GM04504 (cell line): ENCODE measurements at regions not wholly inside any gene's neighbourhood (a gene's known extent, or its start where the extent isn't known, plus 50 kb on each side); places are given as distances from the start of the nearest gene placed in this dataset.
"Not testable (repeated sequence)": the region's sequence is repeated elsewhere in the genome, so short reads cannot be mapped to it uniquely, and the experiment has no call there.

ENCODE experiments used
- DNase-seq: peaks from one replicate; pipeline ENCODE4 v3.0.0-alpha.2; 2012; ENCODE audit warnings: low read depth

DNA sequence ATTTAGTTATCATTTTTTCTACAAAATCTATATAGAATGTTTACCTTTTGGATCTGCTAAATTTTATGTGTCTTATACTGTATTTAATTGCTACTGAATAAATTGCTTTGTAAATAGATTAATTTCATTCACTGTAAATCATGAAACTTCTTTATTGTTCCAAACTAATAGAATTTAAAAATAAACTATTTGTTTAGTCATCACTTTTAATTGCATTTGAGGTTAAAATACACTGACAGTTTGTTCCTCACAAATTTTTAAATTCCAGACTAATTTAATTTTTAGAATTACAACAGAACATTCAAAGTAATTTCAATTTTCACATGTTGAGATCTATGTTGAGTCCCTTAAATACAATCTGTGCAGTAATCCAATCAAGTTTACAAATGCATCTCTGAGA, 1633.2 kb upstream of the NUDT12 start:
- DNase-seq: no peak

DNA sequence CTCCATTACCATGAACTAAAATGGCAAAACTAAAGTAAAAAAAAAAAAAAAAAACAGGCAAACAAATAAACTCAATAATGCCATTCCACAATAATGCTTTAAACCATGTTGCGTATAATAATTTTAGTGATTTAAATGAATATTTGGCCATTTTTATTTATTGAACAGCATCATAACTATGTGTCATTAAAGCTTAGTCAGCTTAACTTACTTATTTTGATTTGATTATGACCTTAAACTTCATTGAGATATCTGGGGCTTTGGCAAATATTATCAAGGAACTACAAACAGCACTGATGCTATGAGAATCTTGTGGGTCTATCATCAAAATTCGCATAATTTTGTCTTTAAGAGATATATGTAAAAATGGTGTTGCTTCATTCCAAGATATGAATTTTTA, 1610.3 kb upstream of the NUDT12 start:
- DNase-seq: no peak

GRCh38 chr5:105168806-105169205, 1606.2 kb upstream of the NUDT12 start:
- no peak for DNase-seq

DNA sequence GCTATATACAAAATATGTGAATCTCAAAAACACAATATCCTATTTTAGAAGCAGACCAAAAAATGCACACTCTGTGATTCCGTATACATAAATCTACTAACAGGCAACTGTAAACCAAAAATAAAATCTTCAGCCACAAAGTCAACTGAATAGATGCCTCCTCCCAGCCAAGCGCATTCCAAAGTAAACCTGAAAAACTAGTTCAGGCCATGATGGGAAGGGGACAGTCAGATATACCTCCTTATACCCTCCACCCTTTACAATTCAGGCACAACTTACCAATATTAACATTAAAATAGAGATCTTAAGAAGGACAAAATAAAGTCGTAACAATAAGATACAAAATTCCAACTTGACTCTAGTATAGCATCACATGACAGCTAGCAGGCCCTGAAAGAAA, 1604.5 kb upstream of the NUDT12 start:
- DNase-seq: no peak

- no peak for DNase-seq
Measured at GRCh38 chr5:105163547-105163946, 1601.0 kb upstream of the NUDT12 start.

DNA sequence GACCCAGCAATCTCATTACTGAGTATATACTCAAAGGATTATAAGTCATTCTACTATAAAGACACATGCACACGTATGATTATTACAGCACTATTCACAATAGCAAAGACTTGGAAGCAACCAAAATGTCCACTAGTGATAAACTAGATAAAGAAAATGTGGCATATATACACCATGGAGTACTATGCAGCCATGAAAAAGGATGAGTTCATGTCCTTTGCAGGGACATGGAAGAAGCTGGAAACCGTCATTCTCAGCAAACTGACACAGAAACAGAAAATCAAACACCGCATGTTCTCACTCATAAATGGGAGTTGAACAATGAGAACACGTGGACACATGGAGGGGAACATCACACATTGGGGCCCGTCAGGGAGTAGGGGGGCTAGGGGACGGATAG, 1600.0 kb upstream of the NUDT12 start:
- not testable (repeated sequence) for DNase-seq

- DNase-seq: no peak
Measured at GRCh38 chr5:105158526-105158925, 1595.9 kb upstream of the NUDT12 start.

DNA sequence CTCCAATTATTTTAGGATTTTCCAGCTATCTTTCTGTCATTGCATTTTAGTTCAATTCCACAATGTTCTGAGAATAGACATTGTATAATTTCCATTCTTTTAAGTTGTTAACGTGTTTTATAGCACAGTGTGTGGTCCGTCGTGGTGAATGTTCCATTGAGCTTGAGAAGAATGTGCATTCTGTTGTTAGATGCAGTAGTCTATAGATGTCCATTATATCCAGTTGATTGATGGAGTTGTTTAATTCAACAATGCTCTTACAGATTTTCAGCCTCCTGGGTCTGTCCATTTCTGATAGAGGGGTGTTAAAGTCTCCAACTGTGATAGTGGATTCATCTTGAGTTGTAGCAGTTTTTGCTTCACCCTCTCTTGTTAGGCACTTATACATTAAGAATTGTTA, 1587.7 kb upstream of the NUDT12 start:
- no peak for DNase-seq

GRCh38 chr5:105146867-105147266, 1584.3 kb upstream of the NUDT12 start:
- no peak for DNase-seq

- no peak for DNase-seq
Measured at GRCh38 chr5:105145152-105145551, 1582.6 kb upstream of the NUDT12 start.

- DNase-seq: no peak
Measured at GRCh38 chr5:105134328-105134727, 1571.7 kb upstream of the NUDT12 start.

GRCh38 chr5:105133087-105133486, 1570.5 kb upstream of the NUDT12 start:
- DNase-seq: no peak

- no peak for DNase-seq
Measured at GRCh38 chr5:105132581-105132980, 1570.0 kb upstream of the NUDT12 start.

DNA sequence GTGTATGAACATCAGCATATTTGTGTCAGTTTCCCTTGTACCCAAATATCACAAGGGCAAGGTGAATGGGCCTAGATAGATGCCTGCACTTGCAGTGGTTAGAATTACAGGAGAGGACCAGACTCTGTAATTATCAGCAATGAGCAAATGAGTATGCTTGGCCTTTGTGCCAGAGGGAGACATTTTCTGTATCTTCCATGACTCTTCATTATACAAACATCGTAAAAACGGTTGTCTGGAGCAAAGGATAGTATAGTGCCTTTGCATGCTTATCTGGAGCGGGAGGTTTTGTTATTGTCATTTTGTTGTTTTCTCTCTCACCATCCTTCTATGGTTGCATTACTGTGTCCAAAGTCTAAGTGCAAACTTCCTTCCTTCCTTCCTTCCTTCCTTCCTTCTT, 1568.5 kb upstream of the NUDT12 start:
- no peak for DNase-seq

GRCh38 chr5:105101577-105101976, 1539.0 kb upstream of the NUDT12 start:
- DNase-seq: no peak

- DNase-seq: no peak
Measured at GRCh38 chr5:105088961-105089360, 1526.4 kb upstream of the NUDT12 start.

GRCh38 chr5:105088102-105088501, 1525.5 kb upstream of the NUDT12 start:
- DNase-seq: no peak

DNA sequence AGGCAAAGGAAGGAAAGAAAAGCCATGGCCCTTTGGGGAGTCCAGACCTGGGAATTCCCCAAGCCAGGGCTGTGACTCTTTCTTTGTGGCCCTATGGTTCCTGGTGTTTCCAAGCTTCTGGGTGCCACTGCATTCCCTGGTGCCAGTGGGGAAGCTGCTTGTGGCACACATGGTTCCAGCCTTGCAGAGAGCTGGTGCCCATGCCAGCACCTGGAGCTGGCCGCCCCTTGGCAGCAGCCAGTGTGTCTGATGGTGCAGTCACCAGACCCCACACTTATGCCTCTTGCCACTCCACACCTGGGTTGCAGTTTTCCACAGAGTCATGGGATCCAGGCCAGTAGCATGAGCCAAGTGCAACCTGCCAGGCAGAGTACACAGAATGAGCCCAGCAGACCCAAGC, 1495.3 kb upstream of the NUDT12 start:
- no peak for DNase-seq

- no peak for DNase-seq
Measured at GRCh38 chr5:105057001-105057436, 1494.4 kb upstream of the NUDT12 start.

- no peak for DNase-seq
Measured at GRCh38 chr5:105054406-105054805, 1491.8 kb upstream of the NUDT12 start.

DNA sequence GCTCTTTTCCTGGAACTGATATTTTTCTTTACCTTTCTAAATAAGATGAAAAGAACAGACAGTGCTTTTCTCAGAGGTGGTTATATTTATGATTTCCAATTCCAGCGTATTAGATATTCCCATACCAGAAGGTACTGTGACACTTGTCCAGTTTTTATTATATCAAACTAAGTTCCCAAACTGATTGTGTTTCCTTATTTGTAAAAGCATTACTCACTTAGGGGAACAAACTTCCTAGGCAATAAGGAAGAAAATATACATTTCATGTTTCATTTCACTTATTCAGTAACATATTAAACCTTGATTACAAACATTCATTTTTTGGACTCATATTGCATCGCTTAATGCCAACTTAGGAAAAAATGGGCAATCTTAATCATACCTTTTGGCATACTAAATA, 1480.0 kb upstream of the NUDT12 start:
- DNase-seq: no peak

DNA sequence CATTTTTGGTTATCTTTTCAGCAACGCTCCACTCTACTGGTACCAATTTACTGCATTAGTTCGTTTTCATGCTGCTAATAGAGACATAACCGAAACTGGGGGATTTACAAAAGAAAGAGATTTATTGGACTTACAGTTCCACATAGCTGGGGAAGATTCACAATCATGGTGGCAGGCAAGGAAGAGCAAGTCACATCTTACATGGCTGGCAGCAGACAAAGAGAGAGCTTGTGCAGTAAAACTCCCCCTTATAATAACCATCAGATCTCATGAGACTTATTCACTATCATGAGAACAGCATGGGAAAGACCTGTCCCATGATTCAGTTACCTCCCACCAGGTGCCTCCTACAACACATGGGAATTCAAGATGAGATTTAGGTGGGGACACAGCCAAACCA, 1474.2 kb upstream of the NUDT12 start:
- DNase-seq: not testable (repeated sequence)

DNA sequence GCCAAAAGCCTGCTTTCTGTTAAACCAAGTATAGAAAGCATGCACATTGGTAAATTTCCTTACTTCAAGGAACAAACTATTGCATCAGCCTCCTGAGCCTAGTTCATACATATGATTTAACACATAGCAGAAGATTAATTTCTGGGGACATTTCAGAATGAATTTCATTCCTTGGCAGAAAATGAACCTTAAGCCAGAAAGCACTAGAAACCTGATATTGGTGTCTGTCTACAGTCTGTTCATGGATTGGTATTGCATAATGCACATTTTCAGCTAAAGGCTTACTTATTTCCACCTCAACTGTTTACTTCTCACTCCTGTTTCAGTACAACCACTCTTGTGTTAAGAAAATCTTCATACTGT, 1471.8 kb upstream of the NUDT12 start:
- no peak for DNase-seq

DNA sequence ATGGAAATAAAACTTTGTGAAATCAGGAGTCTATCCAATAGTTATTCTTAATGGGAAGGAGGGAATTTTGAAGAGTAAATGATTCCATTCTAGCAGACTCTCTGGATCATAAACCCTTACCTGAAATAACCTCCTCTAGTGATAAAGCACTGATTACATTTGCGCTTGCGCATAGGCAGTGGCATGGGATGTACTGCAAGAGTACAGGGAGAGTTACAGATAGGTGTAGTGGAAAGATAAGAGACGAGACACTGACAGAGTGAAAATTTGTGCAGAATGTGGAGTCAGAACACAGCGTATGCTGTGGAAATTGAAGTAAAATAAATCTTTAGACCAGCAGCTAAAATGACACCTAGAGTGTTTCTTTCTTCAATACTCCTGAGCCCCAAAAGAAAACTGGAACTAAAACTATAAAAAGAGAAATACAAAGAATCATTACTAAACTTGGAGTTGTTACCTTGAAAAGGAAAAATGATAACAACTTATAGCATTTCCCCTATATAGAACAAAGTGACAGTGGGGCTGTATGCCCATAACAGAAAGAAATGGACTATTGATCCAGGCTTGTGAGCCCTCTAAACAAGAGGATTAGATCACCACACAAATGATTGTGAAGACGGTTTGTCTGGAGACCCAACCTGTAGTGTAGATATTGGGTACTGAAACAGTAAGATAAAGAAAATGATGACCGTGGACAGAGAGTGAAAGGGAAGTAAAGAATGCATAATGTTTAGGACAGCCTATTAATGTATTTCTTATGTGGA, 1471.2 kb upstream of the NUDT12 start:
- no peak for DNase-seq
